HG02798 (cell line): ENCODE measurements at regions not wholly inside any gene's neighbourhood (a gene's known extent, or its start where the extent isn't known, plus 50 kb on each side); places are given as distances from the start of the nearest gene placed in this dataset.

Experiments
- ATAC-seq: cut with Tn5 transposase; IDR thresholded peaks from one replicate; pipeline ENCODE4 v1.9.1; 2021; ENCODE audit warnings: mild to moderate bottlenecking; ENCODE audit not compliant: unreplicated experiment, poor library complexity

DNA sequence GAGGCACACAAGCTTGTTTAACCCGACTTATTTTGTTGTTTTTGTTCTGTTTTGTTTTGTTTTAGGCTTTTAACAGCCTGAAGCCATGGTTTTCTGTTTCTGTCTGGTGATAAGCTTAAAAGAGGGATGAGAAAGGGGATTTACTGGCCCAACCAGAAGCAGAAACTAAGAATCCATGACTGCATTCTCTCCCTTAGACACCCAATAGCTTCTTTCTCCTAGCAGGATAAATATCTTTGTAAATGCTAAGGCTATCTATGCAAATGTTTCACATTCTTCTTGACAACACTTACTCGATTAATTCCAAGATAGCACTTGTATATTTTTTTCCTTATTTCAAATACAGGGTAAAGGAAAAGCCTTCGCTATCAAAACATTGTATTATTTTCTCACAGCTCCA, 53.7 kb upstream of the SMAD1 start:
- no peak for ATAC-seq

DNA sequence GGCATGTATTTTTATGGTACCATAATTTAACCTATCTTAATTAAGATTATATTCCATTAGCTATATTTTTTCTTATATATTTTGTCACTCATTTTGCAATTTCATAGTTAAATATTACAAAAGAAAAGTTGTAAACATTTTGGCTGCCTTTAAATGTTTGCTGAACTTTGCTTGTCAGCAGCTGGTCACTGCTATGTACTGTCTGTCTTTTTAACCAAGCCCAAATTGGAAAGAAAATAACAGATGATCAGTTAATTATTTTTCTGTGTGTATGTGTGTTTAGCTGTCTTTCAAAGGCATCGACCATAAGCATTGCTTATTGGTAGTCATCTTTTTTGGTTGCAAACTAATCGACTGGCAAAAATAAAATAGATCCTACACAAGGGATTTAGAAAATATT, 54.4 kb upstream of the SMAD1 start:
- ATAC-seq: no peak

DNA sequence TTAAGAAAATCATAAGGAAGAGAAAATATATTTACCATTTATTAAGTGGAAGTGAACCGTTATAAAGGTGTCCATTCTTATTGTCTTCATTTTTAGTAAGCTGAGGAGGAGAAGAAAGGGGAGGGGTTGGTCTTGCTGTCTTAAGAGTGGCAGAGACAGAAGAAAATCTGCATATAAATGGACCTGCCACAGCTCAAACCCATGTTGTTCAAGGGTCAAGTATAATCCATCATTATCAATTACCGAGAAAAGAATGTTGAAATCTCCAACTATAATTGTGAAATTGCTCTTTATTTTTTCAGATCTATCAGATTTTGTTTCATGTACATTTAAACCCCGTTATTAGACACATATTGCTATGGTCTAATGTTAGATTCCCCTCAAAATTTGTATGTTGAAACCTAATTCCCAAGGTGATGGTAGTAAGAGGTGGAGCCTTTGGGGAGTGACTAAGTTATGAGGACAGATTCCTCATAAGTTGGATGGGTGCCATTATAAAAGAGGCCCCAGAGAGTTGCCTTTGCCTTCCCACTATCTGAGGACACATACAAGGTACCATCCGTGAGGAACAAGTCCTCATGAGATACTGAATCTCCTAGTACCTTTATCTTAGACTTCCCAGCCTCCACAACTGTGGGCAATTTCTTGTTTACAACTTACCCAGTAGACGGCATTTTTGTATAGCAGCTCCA, 58.5 kb upstream of the SMAD1 start:
- no peak for ATAC-seq

DNA sequence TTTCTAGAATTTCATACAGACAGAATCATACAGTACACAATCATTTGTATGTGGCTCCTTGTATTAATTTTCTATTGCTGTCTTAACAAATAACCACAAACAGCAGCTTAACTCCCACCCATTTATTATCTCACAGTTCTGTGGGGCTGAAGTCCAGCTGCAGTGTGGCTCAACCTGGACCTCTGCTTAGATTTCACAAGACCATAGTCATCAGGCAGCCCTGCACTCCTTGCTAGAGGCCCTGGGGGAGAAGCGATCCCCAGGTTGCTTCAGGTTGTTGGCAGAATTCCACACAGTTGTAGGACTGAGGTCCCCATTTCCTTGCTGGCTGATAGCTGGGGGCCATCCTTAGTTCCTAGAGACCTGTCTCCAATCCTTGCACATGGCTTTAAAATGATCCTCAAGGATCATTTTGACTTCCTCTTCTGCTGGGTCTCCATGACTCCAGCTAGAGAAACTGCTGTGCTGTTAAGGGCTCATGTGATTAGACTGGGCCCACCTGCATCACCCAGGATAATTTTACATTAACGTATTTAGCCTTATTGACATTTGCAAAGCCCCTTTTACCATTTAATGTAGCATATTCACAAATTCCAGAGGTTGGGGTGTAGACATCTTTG, 60.9 kb upstream of the SMAD1 start:
- ATAC-seq: no peak

DNA sequence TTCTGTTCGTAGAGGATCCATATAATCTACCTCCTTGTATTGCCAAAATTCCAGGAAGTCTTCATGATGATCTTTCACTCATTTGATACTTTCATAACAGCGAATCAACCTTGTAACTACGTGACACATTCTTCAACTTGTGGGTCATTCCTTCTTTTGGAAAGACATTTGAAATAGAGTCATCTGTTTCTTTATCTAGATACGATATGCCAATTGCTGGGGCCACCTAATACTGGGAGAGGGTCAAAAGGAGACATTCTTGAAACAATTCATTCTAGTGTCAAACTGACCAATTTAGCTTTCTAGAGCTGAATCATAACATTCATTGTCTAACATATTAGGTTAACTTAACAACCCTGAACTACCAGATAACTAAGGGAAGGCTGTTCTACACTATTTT, 62.9 kb upstream of the SMAD1 start:
- ATAC-seq: no peak

DNA sequence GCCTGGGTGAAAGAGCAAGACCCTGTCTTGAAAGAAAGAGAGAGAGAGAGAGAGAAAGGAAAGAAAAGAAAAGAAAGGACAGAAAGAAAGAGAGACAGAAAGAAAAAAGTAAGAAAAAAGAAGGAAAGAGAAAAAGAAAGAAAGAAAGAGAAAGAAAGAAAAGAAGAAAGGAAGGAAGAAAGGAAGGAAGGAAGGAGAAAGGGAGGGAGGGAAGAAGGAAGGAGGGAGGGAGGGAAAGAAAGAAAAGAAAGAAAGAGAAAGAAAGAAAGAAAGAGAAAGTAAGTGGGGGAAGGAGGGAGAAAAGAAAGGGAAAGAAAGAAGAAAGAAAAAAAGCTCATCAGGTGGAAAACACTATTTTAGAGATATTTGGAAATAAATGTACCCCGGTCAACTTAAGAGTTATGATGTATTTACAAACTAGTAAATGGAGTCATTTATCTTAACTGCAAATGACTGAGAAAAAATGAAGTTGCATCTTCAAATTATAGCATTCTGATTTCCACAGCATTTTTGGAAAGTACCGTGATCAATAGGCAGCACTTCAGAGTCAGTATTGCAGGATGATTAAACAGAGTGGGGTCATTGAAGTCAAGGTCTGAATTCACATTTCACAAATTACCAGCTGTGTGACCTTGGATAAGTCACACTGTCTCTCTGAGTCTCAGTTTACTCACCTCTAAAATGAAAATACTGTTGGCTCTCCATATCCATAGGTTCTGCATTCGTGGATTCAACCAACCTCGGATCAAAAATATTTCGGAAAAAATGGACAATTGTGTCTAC, 64.1 kb upstream of the SMAD1 start:
- ATAC-seq: no peak

DNA sequence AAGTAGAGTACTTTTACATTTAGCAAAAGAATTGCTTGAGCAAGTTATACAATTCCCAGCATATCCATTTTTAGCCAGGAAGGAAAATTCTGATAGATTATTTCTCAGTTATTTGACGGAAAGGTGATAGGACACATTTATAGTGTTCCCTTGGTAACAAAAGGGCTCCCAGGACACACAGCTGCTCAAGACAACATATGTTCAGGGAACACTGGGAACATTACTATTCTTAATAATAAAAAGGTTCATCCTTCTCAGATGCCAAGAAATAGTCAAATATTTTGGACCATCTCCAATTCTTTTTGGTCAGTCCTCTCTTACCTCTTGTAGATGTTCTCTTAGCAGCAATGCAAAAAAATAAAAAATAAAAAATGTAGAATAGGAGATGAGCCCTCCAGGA, 66.8 kb upstream of the SMAD1 start:
- ATAC-seq: no peak

DNA sequence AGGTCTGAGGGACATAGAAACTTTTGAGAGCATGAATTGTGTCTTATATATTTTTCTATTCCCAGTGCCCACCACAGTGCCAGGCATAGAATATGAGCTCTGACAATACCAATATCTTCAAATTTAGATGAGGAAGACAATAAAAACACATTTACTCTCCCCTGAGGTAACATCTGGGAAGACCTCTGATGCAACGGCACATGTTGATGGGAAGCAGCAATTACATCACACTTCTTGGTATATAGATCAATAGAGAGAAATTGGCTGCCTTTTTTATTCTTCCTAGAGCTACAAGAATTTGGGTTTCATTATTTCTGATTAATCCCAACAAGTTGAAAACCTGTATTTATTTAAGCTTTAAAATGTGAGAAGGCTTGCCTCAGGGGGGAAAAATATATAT, 67.4 kb upstream of the SMAD1 start:
- ATAC-seq: no peak

DNA sequence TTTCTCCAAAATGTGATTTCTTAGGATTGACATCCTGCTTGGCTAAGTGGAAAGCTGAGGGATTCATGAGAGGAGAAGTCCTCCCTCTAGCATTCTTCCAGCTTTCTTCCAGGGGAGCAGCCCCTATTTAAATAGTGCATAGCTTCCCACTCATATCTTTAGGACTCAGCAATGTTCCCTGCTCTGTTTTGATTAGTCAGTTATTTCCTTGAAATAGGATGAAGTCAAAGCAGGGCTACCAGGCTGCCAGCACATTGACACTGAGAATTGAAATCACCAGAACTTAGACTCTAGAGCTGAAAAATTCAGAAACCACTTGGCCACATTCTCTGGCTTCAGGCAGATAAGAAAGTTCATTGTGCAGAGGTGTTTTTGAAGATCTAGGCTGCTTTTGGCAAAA, 74.7 kb upstream of the SMAD1 start:
- ATAC-seq: no peak

DNA sequence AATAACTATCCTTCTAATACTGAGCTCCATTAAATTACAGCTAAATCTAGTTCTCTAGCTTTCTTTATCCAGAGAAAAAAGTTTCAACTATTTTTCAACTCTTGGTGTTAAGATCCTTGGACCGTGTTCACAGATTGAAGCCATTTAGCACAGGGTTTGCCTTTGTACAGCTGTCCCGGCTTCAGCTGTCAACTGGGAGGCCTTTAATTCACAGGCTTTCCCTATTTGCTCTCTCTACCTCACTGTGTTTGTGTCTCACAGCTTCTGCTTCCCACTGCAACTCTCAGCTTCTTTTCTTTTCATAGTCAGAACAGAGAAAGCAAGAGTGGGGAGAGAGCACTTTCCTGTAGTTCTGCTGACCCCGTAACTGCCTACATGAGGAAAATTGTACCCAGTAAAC, 76.9 kb upstream of the SMAD1 start:
- no peak for ATAC-seq

DNA sequence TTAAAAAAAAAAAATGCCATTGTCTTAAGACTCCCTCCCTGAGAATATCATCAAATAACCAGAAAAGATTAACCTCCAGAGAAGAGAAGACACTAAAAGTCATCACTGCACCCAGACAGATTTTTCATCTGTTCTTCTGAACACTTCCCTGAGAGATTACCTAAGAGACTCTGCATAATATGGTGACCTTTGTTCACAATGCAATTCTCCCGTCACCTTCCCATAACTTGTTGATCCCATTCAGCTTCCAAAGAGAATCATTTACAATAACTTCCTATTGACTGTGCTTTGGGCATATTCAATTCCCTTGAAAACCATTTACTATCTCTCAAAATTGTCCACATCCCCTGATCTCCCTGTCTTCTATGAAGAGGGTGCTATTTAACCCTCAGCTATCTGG, 85.1 kb upstream of the SMAD1 start:
- no peak for ATAC-seq

DNA sequence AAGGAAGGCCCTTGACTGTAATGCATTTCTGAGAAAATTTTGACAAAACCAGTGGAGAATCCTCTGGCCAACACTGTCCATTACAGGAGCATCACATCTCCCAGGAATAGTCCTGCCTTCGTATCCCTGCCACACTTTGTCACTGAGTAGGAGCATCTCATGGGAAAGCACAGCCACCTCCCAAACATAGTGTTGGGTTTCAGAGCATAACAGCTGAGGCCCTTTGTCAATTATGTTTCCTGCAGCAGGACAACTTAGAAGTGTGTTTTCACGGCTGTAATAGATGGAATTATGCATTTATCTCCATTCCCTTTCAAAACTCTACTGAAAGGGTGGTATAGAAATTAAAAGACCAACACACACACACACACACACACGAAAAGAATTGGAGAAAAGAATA, 91.1 kb upstream of the SMAD1 start:
- ATAC-seq: no peak

DNA sequence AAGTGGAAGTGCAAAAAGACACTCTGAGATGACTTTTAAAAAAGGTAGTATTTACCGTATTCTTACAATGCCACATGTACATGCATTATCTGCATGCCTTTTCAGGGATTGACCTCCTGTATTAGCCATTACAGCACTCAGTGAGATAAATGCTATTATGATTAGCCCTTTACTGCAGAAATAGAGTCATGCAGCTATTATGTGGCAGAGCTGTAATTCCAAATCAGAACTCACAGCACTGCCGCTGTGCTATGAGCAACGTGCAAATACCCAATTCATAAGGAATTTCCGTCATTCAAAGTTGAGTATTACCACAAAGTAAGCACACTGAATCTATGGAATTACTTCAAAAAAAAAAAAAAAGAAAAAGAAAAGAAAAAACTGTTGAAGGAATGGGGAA, 92.1 kb upstream of the SMAD1 start:
- ATAC-seq: no peak

DNA sequence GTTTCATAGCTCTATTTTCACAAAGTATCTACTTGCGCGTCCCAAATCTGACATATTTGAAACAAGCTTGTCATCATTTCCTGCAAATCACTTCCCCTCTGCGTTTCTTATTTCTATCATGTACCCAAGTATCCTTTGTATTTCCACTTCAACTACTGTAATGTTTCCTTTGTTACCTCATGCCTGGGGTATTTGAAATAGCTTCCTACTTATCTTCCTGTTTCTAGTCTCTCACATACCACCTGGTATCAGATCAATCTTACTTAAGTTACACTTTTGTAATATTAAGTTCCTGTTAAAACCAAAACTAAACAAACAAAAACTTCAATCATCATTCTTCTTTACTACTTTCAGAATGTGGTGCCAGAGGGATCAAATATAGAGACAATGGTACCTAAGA, 93.6 kb upstream of the SMAD1 start:
- no peak for ATAC-seq

DNA sequence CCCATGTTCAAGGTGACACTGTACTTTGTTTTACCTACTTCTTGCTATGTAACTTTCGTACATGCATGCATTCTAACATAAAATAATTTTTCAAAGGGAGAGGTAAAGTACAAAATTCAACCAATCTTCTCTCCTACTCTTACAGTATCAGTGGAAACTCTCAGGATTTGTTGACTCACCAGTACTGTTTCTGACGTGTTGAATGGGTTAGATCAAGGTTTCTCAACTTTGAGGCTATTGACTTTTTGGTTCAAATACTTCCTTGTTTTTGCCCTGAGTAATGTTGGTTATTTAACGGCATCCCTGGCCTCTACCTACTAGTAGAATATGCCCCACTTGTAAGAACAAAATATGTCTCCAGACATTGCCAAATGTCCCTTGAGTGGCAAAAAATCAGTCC, 94.6 kb upstream of the SMAD1 start:
- ATAC-seq: no peak

DNA sequence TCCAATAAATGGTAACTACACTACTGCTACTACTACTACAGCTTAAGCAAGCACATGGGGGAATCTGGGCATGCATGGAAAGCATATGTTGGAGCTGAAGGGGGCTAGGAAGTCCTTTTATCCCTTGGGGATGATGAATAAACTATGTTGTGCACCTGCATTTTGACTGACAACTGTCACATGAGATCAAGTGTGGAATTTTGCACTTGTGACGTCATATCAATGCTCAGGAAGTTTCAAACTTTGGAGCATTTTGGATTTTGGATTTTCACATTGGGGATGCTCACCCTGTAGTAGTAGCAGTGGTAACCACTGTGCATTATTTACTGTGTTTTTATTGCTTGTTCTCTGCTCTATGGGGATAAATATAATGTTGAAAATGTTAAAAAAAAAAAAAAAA, 100.5 kb upstream of the SMAD1 start:
- ATAC-seq: no peak

DNA sequence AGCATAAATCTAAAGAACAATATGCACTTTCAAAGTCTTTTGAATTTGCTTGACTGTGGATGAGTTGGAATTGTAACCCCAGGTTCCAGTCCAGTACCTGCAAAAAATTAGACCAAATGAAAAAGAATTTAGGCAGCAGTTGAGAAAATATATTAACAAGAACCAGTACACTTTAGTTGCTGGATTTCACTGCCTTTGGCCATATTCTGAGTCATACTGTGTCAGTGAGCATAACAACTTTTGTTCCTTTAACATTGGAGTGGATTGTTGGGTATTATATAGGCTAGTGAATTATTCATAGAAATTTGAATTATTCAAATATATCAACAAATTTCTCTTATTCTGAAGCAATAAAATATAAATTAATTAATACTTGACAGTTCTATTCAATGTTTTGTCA, 101.5 kb upstream of the SMAD1 start:
- no peak for ATAC-seq

DNA sequence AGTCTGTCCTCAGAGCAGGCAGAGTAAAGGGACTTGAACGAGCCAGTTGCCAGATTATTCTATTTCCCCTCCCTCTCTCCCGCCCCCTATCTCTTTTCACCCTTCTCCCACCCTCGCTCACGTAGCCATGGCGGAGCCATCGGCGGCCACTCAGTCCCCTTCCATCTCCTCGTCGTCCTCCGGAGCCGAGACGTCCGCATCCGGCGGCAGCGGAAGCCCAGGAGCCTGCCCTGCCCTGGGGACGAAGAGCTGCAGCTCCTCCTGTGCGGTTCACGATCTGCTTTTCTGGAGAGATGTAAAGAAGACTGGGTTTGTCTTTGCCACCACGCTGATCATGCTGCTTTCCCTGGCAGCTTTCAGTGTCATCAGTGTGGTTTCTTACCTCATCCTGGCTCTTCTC, 106.2 kb upstream of the SMAD1 start:
- no peak for ATAC-seq

DNA sequence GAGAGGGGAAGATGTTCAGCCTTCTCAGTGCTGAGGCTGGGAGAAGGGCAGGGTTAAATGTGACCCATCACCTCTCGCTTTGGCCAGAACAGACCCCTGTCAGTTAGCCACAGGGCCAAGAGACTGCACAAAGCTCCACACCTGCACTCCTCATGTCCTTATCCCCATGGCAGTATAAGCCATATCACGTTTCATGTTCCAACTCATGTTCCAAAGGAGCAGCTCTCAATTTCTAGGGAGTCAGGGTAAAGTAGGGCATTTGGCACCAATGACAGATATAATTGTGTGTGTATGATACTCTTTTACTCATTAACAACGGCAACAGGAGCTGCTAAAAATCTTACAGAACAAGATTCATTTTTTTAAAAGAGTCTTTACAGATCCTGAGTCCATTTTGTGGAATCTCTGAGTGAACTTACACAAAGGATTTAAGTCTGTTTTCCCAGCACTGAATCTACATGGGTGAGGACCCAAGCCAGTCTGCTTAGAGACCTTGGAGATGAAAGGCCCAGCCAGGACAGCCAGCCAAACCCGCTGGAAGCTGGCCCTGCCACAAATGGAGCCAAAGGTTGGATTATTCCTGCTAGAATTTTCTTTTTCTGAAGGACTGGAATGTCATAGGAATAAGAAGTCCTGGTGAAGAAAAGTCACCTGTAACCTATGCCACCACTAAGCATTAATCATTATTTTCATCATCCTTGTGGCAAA, 129.1 kb upstream of the SMAD1 start:
- no peak for ATAC-seq

DNA sequence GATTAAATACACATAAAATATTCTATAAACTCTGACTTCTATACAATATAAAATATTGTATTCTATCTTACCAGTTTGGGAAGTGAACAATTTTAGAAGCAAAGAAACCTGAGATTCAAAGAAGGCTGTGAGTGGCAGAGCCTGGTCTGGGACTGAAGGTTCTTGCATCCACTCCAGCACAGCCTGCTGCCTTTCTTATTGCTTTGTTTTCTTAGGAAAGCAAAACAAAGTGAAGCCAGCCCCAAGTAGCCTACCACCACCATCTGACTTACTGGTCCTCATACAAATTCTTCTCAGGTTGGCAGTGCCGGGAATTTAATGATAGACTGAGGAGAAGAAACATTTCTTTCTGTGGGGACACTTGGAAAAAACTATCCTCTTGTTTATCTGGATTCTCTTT, 129.7 kb upstream of the SMAD1 start:
- no peak for ATAC-seq

DNA sequence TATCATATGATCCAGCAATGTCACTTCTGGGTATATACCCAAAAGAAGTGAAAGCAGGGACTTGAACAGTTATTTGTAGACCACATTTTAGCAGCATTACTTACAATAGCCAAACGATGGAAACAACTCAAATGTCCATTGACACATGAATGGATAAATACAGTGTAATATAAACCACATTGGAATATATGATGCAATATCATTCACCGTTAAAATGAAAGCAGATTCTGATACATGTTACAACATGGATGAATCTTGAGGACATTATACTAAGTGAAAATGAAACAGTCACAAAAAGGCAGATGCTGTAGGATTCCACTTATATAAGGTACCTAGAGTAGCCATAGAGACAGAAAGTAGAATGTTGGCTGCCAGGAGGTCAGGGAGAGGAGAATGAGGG, 130.5 kb upstream of the SMAD1 start:
- no peak for ATAC-seq
